HEK293 (cell line): ENCODE measurements at regions not wholly inside any gene's neighbourhood (a gene's known extent, or its start where the extent isn't known, plus 50 kb on each side); places are given as distances from the start of the nearest gene placed in this dataset.

Source experiments
- CTCF ChIA-PET: fragments of 350-600 bp; formaldehyde crosslinking; extraction: SDS; loops from one replicate; lab custom pipeline; 2021; ENCODE audit warnings: antibody characterized with exemption; lab: Yijun Ruan, JAX
- POLR2A ChIA-PET: fragments of 300-600 bp; formaldehyde crosslinking; extraction: SDS; loops from one replicate; lab custom pipeline; 2020; ENCODE audit warnings: antibody characterized with exemption, inconsistent platforms; lab: Yijun Ruan, JAX
- H3K27ac ChIP-seq: fragments of 200-500 bp; sonication (Bioruptor generic); 2 replicates; pipeline ENCODE4 v1.5.1; 2014; ENCODE audit warnings: low read depth, low read length, control low read depth, inconsistent platforms; ENCODE audit errors: extremely low read depth
- H3K36me3 ChIP-seq, 2 experiments: fragments of 200-500 bp in 1 of 2; sonication (Bioruptor generic) in 1 of 2; 1 replicate in 1 of 2; 2 replicates in 1 of 2; pipeline ENCODE4 v1.5.1; 2014 to 2017; ENCODE audit warnings: inconsistent platforms in 2 of 2, low read length in 2 of 2; ENCODE audit not compliant: control insufficient read depth in 2 of 2, insufficient read depth in 1 of 2
- H3K4me1 ChIP-seq: fragments of 200-500 bp; sonication (Bioruptor generic); 2 replicates; pipeline ENCODE4 v1.5.1; 2014; ENCODE audit warnings: mild to moderate bottlenecking, low read length, inconsistent platforms; ENCODE audit not compliant: control insufficient read depth, insufficient read depth
- H3K4me3 ChIP-seq: 2 replicates; pipeline ENCODE4 v1.5.1; 2011; ENCODE audit warnings: low read depth, mild to moderate bottlenecking, control low read depth, low read length, moderate library complexity
- H3K9me3 ChIP-seq: fragments of 200-500 bp; sonication (Bioruptor generic); 2 replicates; pipeline ENCODE4 v1.5.1; 2014; ENCODE audit warnings: low read depth, low read length, inconsistent platforms; ENCODE audit not compliant: control insufficient read depth, insufficient read depth
- BCL6B ChIP-seq: fragments of 450-650 bp; formaldehyde crosslinking; IDR thresholded peaks from 2 replicates; pipeline ENCODE4 v1.5.1; 2017; ENCODE audit warnings: missing biosample characterization, missing genetic modification characterization
- FEZF1 ChIP-seq: fragments of 450-650 bp; formaldehyde crosslinking; IDR thresholded peaks from 2 replicates; pipeline ENCODE4 v1.5.1; 2016; ENCODE audit warnings: missing biosample characterization, missing genetic modification characterization
- HOXA7 ChIP-seq: sonication (generic); formaldehyde crosslinking; IDR thresholded peaks from 2 replicates; pipeline ENCODE4 v1.8.1; 2022; ENCODE audit warnings: missing genetic modification reagents, borderline replicate concordance
- HOXC10 ChIP-seq: sonication (generic); formaldehyde crosslinking; IDR thresholded peaks from 2 replicates; pipeline ENCODE4 v1.8.1; 2023; ENCODE audit warnings: mild to moderate bottlenecking, missing genetic modification reagents
- HOXD13 ChIP-seq: sonication (generic); formaldehyde crosslinking; IDR thresholded peaks from 2 replicates; pipeline ENCODE4 v1.8.0; 2022; ENCODE audit warnings: missing genetic modification reagents, borderline replicate concordance
- KLF17 ChIP-seq: fragments of 450-650 bp; formaldehyde crosslinking; IDR thresholded peaks from 2 replicates; pipeline ENCODE4 v1.5.1; 2016; ENCODE audit warnings: missing biosample characterization, missing genetic modification characterization
- SP3 ChIP-seq: fragments of 450-650 bp; formaldehyde crosslinking; IDR thresholded peaks from 2 replicates; pipeline ENCODE4 v1.5.1; 2016; ENCODE audit warnings: missing biosample characterization, missing genetic modification characterization
- TSHZ1 ChIP-seq: fragments of 450-650 bp; formaldehyde crosslinking; IDR thresholded peaks from 2 replicates; pipeline ENCODE4 v1.5.1; 2016; ENCODE audit warnings: missing biosample characterization, missing genetic modification characterization, borderline replicate concordance
- ZBTB8A ChIP-seq: fragments of 450-650 bp; formaldehyde crosslinking; IDR thresholded peaks from 2 replicates; pipeline ENCODE4 v1.5.1; 2016; ENCODE audit warnings: missing biosample characterization, missing genetic modification characterization
- ZIC2 ChIP-seq: fragments of 450-650 bp; formaldehyde crosslinking; IDR thresholded peaks from 2 replicates; pipeline ENCODE4 v1.5.1; 2016; ENCODE audit warnings: missing biosample characterization, missing genetic modification characterization
- ZNF114 ChIP-seq: fragments of 450-650 bp; formaldehyde crosslinking; IDR thresholded peaks from 2 replicates; pipeline ENCODE4 v1.5.0; 2017; ENCODE audit warnings: missing biosample characterization, missing genetic modification characterization
- ZNF146 ChIP-seq: fragments of 450-650 bp; formaldehyde crosslinking; IDR thresholded peaks from 2 replicates; pipeline ENCODE4 v1.5.1; 2016; ENCODE audit warnings: missing biosample characterization, missing genetic modification characterization
- ZNF16 ChIP-seq: fragments of 450-650 bp; formaldehyde crosslinking; IDR thresholded peaks from 2 replicates; pipeline ENCODE4 v1.5.1; 2016; ENCODE audit warnings: low read depth, missing biosample characterization, missing genetic modification characterization
- ZNF211 ChIP-seq: fragments of 450-650 bp; formaldehyde crosslinking; IDR thresholded peaks from 2 replicates; pipeline ENCODE4 v1.5.1; 2016; ENCODE audit warnings: low read depth, missing biosample characterization, missing genetic modification characterization
- ZNF221 ChIP-seq: fragments of 450-650 bp; formaldehyde crosslinking; IDR thresholded peaks from 2 replicates; pipeline ENCODE4 v1.5.1; 2017; ENCODE audit warnings: missing biosample characterization, missing genetic modification characterization, borderline replicate concordance
- ZNF354C ChIP-seq: fragments of 450-650 bp; formaldehyde crosslinking; IDR thresholded peaks from 2 replicates; pipeline ENCODE4 v1.5.1; 2016; ENCODE audit warnings: missing biosample characterization, missing genetic modification characterization, low read depth, borderline replicate concordance
- ZNF571 ChIP-seq: fragments of 450-650 bp; formaldehyde crosslinking; IDR thresholded peaks from 2 replicates; pipeline ENCODE4 v1.5.0; 2017; ENCODE audit warnings: missing biosample characterization, missing genetic modification characterization
- ZNF658 ChIP-seq: fragments of 450-650 bp; formaldehyde crosslinking; IDR thresholded peaks from 2 replicates; pipeline ENCODE4; 2016; ENCODE audit warnings: missing biosample characterization, missing genetic modification characterization
- ZNF707 ChIP-seq: fragments of 450-650 bp; formaldehyde crosslinking; IDR thresholded peaks from 2 replicates; pipeline ENCODE4 v1.5.1; 2016; ENCODE audit warnings: missing biosample characterization, missing genetic modification characterization
- ZNF785 ChIP-seq: fragments of 450-650 bp; formaldehyde crosslinking; IDR thresholded peaks from 2 replicates; pipeline ENCODE4 v1.5.1; 2016; ENCODE audit warnings: missing biosample characterization, missing genetic modification characterization
- TF ChIP-seq, protein P1 (sequence below): fragments of 450-650 bp; IDR thresholded peaks from 2 replicates; pipeline ENCODE4 v1.5.1; 2018; ENCODE audit warnings: missing biosample characterization, mild to moderate bottlenecking, missing genetic modification characterization
- TF ChIP-seq, protein P2 (sequence below): fragments of 450-650 bp; formaldehyde crosslinking; IDR thresholded peaks from 2 replicates; pipeline ENCODE4 v1.5.1; 2016; ENCODE audit warnings: missing biosample characterization, missing genetic modification characterization
- TF ChIP-seq, protein P3 (sequence below): fragments of 450-650 bp; formaldehyde crosslinking; IDR thresholded peaks from 2 replicates; pipeline ENCODE4 v1.5.1; 2016; ENCODE audit warnings: missing biosample characterization, missing genetic modification characterization

GRCh38 chr18:40832362-40832761 lies 1122.7 kb upstream of the PIK3C3 start (continued):
- TF ChIP-seq, protein P1, sequence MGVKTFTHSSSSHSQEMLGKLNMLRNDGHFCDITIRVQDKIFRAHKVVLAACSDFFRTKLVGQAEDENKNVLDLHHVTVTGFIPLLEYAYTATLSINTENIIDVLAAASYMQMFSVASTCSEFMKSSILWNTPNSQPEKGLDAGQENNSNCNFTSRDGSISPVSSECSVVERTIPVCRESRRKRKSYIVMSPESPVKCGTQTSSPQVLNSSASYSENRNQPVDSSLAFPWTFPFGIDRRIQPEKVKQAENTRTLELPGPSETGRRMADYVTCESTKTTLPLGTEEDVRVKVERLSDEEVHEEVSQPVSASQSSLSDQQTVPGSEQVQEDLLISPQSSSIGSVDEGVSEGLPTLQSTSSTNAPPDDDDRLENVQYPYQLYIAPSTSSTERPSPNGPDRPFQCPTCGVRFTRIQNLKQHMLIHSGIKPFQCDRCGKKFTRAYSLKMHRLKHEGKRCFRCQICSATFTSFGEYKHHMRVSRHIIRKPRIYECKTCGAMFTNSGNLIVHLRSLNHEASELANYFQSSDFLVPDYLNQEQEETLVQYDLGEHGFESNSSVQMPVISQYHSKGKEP (tag by site-specific recombination), result no peak
- TF ChIP-seq ZNF354C (tag by site-specific recombination), result no peak
- TF ChIP-seq, all 188 proteins: peak for 0

DNA sequence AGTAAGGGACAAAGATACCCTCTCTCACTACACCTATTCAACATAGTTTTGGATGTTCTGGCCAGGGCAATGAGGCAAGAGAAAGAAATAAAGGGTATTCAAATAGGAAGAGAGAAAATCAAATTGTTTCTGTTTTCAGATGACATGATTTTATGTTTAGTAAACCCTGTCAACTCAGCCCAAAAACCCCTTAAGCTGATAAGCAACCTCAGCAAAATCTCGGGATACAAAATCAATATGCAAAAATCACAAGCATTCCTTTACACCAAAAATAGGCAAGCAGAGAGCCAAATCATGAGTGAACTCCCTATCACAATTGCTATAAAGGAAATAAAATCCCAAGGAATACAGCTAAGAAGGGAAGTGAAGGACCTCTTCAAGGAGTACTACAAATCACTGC lies 1130.7 kb upstream of the PIK3C3 start:
- ChIA-PET CTCF (no interaction called here), POLR2A (no interaction called here)
- H3K9me3 ChIP-seq, result no peaks in the 10 kb centered on the region
- H3K4me1 ChIP-seq, result no peaks in the 10 kb centered on the region
- no peaks in the 10 kb centered on the region for H3K36me3 ChIP-seq
- no peak overlapping the region for H3K4me3 ChIP-seq
- TF ChIP-seq ZNF114 (tag by site-specific recombination), result no peak
- TF ChIP-seq HOXD13, result no peak
- TF ChIP-seq ZNF658 (tag by site-specific recombination), result no peak
- no peak for TF ChIP-seq ZNF785 (tag by site-specific recombination)
- no peak for TF ChIP-seq BCL6B (tag by site-specific recombination)
- no peak for TF ChIP-seq ZNF211
- TF ChIP-seq ZNF16 (tag by site-specific recombination), result no peak
- no peak for TF ChIP-seq ZBTB8A (tag by site-specific recombination)
- no peak for TF ChIP-seq HOXC10 (CRISPR knock-in tag)
- no peak for TF ChIP-seq KLF17
- TF ChIP-seq, protein P2, sequence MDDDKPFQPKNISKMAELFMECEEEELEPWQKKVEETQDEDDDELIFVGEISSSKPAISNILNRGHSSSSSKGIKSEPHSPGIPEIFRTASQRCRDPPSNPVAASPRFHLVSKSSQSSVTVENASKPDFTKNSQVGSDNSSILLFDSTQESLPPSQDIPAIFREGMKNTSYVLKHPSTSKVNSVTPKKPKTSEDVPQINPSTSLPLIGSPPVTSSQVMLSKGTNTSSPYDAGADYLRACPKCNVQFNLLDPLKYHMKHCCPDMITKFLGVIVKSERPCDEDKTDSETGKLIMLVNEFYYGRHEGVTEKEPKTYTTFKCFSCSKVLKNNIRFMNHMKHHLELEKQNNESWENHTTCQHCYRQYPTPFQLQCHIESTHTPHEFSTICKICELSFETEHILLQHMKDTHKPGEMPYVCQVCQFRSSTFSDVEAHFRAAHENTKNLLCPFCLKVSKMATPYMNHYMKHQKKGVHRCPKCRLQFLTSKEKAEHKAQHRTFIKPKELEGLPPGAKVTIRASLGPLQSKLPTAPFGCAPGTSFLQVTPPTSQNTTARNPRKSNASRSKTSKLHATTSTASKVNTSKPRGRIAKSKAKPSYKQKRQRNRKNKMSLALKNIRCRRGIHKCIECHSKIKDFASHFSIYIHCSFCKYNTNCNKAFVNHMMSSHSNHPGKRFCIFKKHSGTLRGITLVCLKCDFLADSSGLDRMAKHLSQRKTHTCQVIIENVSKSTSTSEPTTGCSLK, result no peak
- no peak for TF ChIP-seq ZNF221 (tag by site-specific recombination)
- TF ChIP-seq, protein P3, sequence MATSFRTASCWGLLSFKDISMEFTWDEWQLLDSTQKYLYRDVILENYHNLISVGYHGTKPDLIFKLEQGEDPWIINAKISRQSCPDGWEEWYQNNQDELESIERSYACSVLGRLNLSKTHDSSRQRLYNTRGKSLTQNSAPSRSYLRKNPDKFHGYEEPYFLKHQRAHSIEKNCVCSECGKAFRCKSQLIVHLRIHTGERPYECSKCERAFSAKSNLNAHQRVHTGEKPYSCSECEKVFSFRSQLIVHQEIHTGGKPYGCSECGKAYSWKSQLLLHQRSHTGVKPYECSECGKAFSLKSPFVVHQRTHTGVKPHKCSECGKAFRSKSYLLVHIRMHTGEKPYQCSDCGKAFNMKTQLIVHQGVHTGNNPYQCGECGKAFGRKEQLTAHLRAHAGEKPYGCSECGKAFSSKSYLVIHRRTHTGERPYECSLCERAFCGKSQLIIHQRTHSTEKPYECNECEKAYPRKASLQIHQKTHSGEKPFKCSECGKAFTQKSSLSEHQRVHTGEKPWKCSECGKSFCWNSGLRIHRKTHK (tag by site-specific recombination), result no peak
- no peak for TF ChIP-seq ZNF571
- H3K27ac ChIP-seq, result no peak overlapping the region

- ChIA-PET POLR2A (no interaction called here), CTCF (interaction anchor here (0.7 kb wide), 1 partner anchor 65 kb away, joined by 3 read pairs; no protein-coding TSS in a partner anchor)
- Histone ChIP-seq H3K36me3 (no peaks in the 10 kb centered on the region), H3K4me1 (no peaks in the 10 kb centered on the region), H3K4me3 (no peak overlapping the region), H3K9me3 (no peaks in the 10 kb centered on the region), H3K27ac (no peak overlapping the region)
- TF ChIP-seq TSHZ1 (tag by site-specific recombination), result no peak
- TF ChIP-seq ZNF707 (tag by site-specific recombination), result no peak
- no peak for TF ChIP-seq ZNF146 (tag by site-specific recombination)
- TF ChIP-seq ZIC2, result no peak
- TF ChIP-seq FEZF1 (tag by site-specific recombination), result no peak
- no peak for TF ChIP-seq ZNF221 (tag by site-specific recombination)
- TF ChIP-seq HOXA7 (CRISPR knock-in tag), result no peak
- TF ChIP-seq SP3 (tag by site-specific recombination), result no peak
Measured at GRCh38 chr18:40821596-40822243, 1133.3 kb upstream of the PIK3C3 start.
